Activated CD8-positive, alpha-beta memory T cell treated with anti-CD3 and anti-CD28 coated beads, Interleukin-2, amount 50 U/mL, for 1 hour (primary cell): ENCODE measurements at regions not wholly inside any gene's neighbourhood (a gene's known extent, or its start where the extent isn't known, plus 50 kb on each side); places are given as distances from the start of the nearest gene placed in this dataset.
"Not testable (repeated sequence)": the region's sequence is repeated elsewhere in the genome, so short reads cannot be mapped to it uniquely, and the experiment has no call there.

Experiments used
- DNase-seq: peaks from one replicate; pipeline ENCODE4 v3.0.0-alpha.2; 2020; ENCODE audit errors: extremely low read depth

DNA sequence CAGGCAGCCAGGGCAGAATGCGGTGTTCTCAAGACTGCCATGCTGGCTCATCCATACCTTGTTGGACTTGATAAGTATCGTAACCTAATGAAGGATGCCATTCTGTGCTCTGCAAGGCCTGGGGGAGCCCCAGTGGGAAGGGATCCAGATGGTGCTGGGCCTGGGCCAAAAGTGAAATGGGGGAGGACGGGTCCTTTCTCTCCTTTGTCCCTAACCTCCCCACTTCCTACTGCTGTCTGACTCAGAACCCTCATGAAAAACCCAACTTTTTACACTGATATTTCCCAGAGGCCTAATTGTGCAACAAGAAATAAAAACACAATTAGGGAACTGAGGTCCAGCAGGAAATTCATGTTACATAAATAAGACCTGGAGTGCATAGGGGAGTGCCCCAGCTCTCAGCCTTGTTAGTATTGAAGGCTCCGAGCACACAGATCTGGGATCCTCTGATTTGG, 193.7 kb upstream of the SVIL start:
- DNase-seq = no peak

DNA sequence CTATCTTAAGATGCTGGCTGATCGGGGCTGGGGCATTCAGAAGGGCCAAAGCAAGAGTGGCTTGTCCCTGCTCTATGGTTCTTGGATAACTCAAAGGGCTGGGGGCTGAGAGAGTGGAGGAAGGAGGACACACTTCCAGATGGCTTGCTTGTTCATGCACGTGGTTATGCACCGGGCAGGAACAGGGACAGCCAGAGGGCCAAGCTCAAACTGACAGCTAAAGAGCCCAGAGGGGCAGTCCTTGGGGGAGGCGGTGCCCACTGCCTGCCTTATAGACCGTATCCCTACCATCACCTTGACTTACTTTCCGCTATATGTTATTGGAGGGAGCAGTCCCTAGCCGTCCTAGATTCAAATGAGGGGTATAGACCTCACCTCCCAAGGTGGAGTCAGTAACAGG, 192.7 kb upstream of the SVIL start:
- no peak for DNase-seq

- DNase-seq = no peak
Observed at GRCh38 chr10:29826801-29827450, 192.2 kb upstream of the SVIL start.

DNA sequence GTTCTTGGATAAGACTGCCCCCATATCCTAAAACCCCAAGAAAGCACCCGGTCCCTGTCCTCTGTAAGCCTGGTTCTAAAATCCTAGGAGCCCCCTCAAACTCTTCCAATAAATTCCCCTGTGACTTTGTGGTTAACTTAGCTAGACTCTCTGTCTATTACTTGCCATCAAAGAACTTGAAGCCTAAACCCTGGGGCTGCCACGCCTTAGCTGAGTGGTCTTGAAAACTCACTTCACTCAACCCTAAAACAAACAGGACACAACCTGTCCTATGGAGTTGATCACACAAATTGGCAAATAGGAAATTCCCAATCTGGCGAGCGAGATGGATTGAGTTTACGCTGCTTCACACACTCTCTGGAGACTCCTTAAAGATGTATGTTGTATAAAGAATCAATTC, 191.4 kb upstream of the SVIL start:
- DNase-seq = no peak

GRCh38 chr10:29823553-29824080, 188.8 kb upstream of the SVIL start:
- DNase-seq = no peak

DNA sequence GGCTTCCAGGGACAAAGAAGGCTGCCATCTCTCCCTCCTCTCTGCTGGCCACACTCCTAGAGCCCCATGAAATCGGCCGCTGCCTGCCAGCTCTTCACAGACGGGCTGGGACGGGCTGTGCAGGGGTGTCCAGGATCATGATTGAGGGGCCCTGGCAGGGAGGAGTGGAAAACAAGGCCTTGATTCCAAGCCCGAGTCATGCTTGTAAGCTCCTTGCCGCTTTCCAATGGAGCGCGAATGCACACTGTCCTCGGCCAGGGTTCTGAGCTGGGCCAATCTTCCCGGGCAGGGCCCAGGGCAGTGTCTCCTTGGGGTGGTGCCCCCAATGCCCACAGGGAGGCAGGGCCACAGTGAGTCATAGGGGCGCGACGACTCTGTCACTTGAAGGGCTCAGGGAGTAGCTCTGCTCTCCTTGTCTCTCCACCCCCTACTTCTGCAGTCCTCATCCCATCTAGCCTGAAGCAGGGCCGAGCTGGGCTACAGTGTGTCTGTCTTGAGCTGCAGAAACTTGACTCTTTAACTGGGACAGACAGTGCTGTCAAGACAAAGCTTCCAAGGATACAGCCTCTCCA, 186.2 kb upstream of the SVIL start:
- no peak for DNase-seq

GRCh38 chr10:29816801-29817558, 182.2 kb upstream of the SVIL start:
- no peak for DNase-seq

DNA sequence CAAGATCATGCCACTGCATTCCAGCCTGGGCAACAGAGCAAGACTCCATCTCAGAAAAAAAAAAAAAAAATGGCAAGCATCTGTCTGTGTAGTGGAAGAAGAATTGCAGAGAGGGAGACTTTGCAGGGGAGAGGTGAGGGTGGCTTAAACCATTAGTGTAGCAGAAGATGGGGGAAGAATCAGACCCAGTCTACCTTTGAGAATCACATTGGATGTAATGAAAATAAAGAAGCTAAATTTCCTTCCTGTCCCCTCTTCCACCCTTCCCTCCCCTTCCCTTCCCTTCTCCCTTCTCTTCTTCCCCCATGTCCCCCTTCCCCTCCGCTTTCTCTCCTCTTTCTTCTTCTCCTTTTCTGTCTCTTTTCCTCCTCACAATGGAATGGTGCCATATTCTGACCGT, 180.8 kb upstream of the SVIL start:
- DNase-seq = no peak

- no peak for DNase-seq
Observed at GRCh38 chr10:29811751-29812427, 177.1 kb upstream of the SVIL start.

DNA sequence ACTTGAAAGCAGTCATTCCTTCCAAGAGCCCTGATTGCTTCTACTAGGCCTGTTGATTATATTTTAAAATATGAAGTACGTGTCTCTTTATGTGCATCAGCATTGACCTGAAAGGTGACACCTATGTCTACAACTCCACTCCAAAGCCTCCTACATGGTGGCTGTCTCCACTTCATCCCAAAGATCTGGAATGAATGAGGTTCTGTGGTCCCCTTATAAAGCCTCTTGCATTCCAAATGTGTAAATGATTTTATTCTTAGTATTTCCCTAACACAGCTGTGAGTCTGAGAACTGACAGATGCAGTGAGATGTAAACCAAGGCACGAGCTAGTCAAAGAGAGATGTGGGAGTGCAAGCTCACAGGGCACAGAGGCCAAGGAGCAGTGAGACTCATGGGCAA, 176.0 kb upstream of the SVIL start:
- DNase-seq = no peak

- not testable (repeated sequence) for DNase-seq
Observed at GRCh38 chr10:29810231-29810630, 175.5 kb upstream of the SVIL start.

- DNase-seq = no peak
Observed at GRCh38 chr10:29809383-29809782, 174.6 kb upstream of the SVIL start.

GRCh38 chr10:29807163-29807806, 172.5 kb upstream of the SVIL start:
- DNase-seq = no peak

DNA sequence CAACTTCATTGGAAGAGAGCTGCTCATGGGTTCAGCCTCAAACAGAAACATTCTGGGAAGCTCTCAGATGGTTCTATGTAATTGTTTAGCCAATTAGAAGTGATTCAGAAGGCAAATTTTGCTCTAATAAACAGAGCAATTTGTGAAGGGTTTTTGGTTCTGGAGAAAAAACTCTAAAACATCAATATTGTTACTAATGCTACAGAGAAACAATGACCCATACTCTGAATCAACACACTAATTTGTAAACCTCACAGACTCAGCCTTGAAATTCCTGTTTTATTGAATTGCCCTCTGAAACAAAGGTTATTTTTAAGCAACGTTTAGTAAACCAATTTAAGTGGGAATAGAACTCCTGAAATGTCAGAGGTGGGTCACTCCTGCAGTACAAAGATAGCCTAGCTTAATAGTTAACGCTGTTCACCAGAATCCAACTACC, 171.6 kb upstream of the SVIL start:
- DNase-seq = no peak

DNA sequence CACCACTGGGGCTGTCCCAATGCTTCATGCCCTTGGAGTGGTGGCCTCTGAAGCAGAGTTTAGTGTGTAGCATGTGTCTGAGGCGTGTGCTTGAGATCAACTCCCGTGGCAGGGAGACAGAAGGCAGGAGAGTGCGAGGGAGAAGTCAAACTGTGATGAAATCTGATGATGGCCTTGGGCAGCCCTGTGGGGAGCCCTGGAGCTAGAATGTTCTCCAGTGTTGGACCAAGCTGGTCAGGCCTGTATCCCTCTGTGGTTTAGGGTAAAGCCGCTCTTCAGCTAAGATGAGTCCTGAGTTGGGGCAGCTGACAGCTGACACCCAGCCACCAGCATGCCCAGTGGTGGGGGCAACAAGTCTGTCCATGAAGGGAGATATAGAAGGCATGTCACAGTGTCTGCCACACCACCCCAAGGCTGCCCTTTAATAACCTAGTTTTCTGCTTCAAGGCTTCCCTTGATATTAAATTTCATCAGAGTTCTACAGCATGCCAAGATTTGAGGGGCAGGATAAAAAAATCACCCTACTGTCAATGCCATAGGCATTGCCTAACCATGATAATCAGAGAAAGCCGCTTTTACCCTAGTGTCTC, 170.5 kb upstream of the SVIL start:
- no peak for DNase-seq

DNA sequence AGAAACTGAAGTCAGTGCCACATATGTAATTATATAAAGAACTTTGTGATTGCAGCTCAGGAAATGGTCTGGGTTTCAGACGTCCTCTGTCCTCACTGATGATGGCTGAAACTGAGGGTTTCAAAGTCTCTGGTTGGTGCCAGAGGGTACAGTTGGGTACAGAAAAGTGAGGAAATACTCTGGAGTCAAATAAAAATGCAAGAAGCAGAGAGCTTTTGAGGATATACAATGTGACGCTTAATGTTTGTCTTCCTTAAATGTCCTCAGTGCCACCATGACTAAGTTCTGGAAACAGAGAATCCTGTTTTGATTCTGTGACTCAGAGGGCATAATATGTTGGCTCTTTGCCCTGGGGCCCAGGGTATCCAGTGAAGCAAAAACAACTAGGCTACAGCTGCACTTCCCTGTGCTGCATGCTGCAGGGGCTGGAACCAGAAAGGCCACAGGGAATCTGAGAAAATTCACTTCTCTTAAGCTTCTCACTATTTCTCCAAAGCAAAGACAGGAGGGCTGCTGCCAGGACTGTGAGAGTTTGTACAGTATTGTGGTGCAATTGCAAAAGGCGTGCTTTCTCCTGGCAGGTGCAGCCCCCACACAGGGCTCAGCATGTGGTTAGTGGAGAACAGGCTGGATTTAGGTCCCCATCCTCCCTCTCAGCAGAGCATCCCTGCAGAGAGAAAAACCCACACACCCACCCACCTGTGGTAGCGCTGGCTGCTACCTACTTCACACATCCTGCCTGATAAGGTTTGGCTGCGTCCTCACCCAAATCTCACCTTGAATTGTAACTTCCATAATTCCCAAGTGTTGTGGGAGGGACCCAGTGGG, 169.5 kb upstream of the SVIL start:
- no peak for DNase-seq

DNA sequence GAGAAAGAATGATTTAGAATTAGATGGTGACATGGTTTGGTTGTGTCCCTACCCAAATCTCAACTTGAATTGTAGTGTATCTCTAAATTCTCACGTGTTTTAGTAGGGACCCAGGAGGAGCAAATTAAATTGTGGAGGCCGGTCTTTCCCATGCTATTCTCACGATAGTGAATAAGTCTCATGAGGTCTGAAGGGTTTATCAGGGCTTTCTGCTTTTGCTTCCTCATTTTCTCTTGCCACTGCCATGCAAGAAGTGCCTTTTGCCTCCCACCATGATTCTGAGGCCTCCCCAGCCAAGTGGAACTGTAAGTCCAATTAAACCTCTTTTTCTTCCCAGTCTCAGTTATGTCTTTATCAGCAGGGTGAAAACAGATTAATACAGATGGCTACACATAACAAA, 167.4 kb upstream of the SVIL start:
- DNase-seq = no peak

DNA sequence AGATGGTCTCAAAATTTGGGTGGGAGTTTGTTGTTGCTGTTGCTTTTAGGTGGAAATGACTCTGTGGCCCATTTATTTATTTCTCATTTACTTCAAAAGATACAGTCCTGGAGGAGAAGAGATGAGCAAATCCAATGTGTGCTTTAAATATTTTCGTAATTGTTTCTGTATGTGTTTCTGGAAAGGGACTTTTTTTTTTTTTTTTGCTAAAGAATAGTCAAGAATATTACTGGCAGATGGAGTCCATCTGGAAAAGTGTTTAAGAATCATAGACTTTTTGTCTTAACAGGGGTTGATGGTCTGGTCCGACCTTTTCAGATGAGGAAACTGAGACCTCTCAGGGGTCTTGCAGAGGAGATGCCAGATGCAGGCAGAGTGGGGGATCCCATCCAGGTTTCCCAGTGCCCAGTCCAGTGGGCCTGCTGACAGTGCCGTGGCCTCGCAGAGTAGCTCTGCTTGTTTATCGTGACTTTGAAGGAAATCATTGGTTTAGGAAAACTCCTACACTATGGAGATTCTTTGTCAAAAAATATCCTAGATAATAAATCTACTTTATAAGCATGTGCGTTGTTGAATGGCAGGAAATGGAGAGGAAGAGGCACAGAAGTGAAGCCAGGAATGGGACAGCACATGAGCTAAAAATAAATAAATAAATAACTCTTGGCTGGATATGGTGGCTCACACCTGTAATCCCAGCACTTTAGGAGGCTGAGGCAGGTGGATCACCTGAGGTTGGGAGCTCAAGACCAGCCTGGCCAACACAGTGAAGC, 164.3 kb upstream of the SVIL start:
- DNase-seq = no peak

DNA sequence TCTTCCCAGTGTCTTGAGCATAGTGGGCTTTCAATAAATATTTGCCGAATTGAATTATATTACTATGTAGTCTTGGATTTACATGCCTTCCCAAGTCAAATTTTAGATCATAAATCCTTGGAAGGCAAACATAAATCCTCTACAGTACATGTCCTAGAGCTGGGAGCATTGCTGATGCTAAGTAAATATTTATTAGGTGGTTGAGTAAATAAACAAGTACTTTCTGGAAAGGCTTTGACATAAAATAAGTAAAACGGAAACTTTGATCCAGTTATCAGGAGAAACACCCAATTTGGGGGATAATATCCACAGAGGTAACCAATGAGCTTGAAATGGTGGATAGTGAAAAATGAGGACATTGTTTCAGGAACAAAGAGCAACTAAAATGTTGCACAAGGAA, 162.8 kb upstream of the SVIL start:
- no peak for DNase-seq

GRCh38 chr10:29795850-29796249, 161.1 kb upstream of the SVIL start:
- no peak for DNase-seq
